NT2/D1 (cell line): ENCODE measurements at regions not wholly inside any gene's neighbourhood (a gene's known extent, or its start where the extent isn't known, plus 50 kb on each side); places are given as distances from the start of the nearest gene placed in this dataset.

Experiments
- SUZ12 ChIP-seq: IDR thresholded peaks from 2 replicates; pipeline ENCODE4 v1.6.1; 2011; ENCODE audit not compliant: insufficient read length, insufficient read depth; ENCODE audit errors: extremely low read depth
- YY1 ChIP-seq: IDR thresholded peaks from 2 replicates; pipeline ENCODE4 v1.6.1; 2011; ENCODE audit not compliant: insufficient read length, insufficient read depth

DNA sequence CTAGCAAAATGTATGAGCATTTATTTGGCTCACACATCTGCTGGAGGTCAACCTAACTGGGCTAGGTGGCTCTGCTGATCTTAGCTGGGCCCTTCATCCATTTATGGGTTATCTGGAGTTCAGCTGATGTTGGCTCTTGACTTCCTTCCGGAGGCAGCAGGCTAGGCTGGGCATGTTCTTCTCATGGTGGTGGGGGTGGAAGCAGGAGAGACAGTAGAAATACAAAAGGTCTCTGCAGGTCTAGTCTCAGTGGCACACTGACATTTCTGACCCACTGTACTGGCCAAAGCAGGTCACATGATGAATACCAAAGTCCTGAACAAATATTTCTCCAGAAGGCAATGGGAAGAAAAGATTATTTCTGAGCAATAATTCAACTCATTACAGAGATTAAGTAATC lies 334.6 kb downstream of the CRPPA start:
- TF ChIP-seq SUZ12: no peak
- TF ChIP-seq YY1: no peak
